Dedifferentiated amniotic fluid mesenchymal stem cell (primary cell): ENCODE measurements at regions not wholly inside any gene's neighbourhood (a gene's known extent, or its start where the extent isn't known, plus 50 kb on each side); places are given as distances from the start of the nearest gene placed in this dataset.
"Not testable (repeated sequence)": the region's sequence is repeated elsewhere in the genome, so short reads cannot be mapped to it uniquely, and the experiment has no call there.

ENCODE experiments used
- DNase-seq: peaks from one replicate; pipeline ENCODE4 v3.0.0-alpha.2; 2016; ENCODE audit errors: extremely low spot score

- DNase-seq: not testable (repeated sequence)
Observed at GRCh38 chr10:63848871-63849270, 327.7 kb downstream of the REEP3 start.

- no peak for DNase-seq
Observed at GRCh38 chr10:63862860-63863259, 341.7 kb downstream of the REEP3 start.

- no peak for DNase-seq
Observed at GRCh38 chr10:63865210-63865609, 344.0 kb downstream of the REEP3 start.

- DNase-seq: peak; percentile 58
Observed at GRCh38 chr10:63866075-63866746, 345.0 kb downstream of the REEP3 start.

- no peak for DNase-seq
Observed at GRCh38 chr10:63866747-63867140, 345.5 kb downstream of the REEP3 start.

GRCh38 chr10:63878428-63878827 is 357.2 kb downstream of the REEP3 start:
- DNase-seq: no peak

GRCh38 chr10:63883861-63884260 is 362.7 kb downstream of the REEP3 start:
- DNase-seq: no peak

- DNase-seq: no peak
Observed at GRCh38 chr10:63884426-63884825, 363.2 kb downstream of the REEP3 start.

GRCh38 chr10:63885156-63885555 is 364.0 kb downstream of the REEP3 start:
- no peak for DNase-seq

- DNase-seq: no peak
Observed at GRCh38 chr10:63886281-63887022, 365.3 kb downstream of the REEP3 start.

GRCh38 chr10:63887023-63887589 is 365.9 kb downstream of the REEP3 start:
- DNase-seq: no peak

- no peak for DNase-seq
Observed at GRCh38 chr10:63887600-63888370, 366.6 kb downstream of the REEP3 start.

- no peak for DNase-seq
Observed at GRCh38 chr10:63889803-63890202, 368.6 kb downstream of the REEP3 start.

GRCh38 chr10:63896992-63897391 is 375.8 kb downstream of the REEP3 start:
- DNase-seq: no peak

GRCh38 chr10:63899673-63900300 is 378.6 kb downstream of the REEP3 start:
- no peak for DNase-seq

GRCh38 chr10:63901228-63901627 is 380.0 kb downstream of the REEP3 start:
- no peak for DNase-seq

GRCh38 chr10:63901881-63902280 is 380.7 kb downstream of the REEP3 start:
- peak; percentile 54 for DNase-seq

- no peak for DNase-seq
Observed at GRCh38 chr10:63910806-63911205, 389.6 kb downstream of the REEP3 start.

GRCh38 chr10:63915240-63915639 is 394.0 kb downstream of the REEP3 start:
- DNase-seq: no peak

GRCh38 chr10:63917363-63917762 is 396.2 kb downstream of the REEP3 start:
- DNase-seq: no peak

GRCh38 chr10:63919575-63920279 is 398.5 kb downstream of the REEP3 start:
- DNase-seq: no peak
